GM10266 (cell line): ENCODE measurements at regions not wholly inside any gene's neighbourhood (a gene's known extent, or its start where the extent isn't known, plus 50 kb on each side); places are given as distances from the start of the nearest gene placed in this dataset.

Source experiments
- DNase-seq: peaks from one replicate; pipeline ENCODE4 v3.0.0; 2012; ENCODE audit errors: extremely low spot score
- TF ChIP-seq, protein P1 (sequence below): IDR thresholded peaks from 2 replicates; pipeline ENCODE4 v1.5.1; 2012; ENCODE audit warnings: mild to moderate bottlenecking, low read depth; ENCODE audit not compliant: control insufficient read depth, insufficient read depth; ENCODE audit errors: missing control alignments

DNA sequence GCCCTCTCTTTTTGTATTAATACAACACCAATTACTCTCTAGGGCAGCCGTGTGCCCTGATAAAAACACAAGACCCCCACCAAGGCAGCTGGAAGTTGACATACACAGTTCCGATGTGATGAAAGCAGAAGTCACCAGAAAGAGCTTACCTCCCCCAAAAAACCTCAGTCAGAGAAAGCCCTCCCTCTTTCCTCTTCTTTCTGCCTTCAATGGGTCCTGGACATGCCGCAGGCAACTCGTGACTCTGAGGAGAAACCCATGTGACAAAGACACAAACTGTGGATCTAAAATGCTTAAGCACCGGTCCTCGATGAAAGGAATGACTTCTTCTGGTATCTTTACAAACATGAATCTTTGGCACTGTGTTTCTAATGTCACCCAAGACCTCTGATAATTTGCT, 117.7 kb upstream of the CCDC28A start:
- DNase-seq, result no peak
- TF ChIP-seq, protein P1, sequence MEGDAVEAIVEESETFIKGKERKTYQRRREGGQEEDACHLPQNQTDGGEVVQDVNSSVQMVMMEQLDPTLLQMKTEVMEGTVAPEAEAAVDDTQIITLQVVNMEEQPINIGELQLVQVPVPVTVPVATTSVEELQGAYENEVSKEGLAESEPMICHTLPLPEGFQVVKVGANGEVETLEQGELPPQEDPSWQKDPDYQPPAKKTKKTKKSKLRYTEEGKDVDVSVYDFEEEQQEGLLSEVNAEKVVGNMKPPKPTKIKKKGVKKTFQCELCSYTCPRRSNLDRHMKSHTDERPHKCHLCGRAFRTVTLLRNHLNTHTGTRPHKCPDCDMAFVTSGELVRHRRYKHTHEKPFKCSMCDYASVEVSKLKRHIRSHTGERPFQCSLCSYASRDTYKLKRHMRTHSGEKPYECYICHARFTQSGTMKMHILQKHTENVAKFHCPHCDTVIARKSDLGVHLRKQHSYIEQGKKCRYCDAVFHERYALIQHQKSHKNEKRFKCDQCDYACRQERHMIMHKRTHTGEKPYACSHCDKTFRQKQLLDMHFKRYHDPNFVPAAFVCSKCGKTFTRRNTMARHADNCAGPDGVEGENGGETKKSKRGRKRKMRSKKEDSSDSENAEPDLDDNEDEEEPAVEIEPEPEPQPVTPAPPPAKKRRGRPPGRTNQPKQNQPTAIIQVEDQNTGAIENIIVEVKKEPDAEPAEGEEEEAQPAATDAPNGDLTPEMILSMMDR, result no peak

DNA sequence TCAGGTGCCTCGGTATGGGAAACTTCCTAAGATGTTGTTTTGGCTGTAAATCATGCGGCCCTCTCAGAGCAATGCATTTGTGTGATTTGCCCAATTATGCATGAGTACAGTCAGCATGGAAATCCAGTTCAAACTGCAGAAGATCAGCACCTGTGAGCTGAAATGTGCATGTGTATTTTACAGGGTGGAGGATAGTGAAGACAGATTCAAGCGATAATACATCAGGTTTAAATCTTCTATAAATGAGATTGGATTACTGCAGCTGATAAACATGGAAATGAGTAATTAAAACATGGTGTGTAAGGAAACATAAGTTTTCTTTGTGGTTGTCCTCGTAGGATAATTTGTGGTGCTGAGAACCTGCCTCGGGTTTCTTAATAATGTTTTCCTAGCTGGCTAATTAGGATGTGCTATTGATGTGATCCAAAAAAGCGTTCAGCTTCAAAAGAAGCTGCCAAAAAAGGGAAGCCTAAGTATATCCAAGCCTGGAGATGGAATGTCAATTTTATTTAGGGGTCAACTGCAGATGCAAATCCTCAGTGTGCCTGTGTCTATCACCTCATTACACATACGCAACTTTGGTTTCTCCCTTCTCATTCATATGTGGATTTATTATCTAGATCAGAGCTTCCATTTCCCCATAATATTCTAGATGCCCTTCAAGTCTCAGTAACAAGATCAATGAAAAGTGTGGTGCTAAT, 117.1 kb upstream of the CCDC28A start:
- TF ChIP-seq, protein P1, result no peak
- DNase-seq, result no peak

DNA sequence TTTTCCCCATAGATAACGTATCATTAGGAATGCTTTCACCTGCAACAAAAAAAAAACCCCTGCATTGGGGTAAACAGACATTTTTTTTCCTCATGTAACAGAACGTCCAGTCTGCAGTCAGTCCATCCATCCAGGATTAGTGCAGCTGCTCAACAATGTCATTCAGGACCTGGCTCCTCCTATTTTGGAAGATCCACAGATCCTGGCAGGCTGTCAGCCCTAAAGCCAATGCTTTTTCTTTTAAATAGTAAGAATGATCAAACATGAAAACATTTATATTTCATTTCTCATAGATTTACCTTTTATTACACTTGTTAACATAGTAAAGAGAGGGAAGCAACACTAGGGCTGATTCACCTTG, 116.5 kb upstream of the CCDC28A start:
- TF ChIP-seq, protein P1, result no peak
- no peak for DNase-seq

DNA sequence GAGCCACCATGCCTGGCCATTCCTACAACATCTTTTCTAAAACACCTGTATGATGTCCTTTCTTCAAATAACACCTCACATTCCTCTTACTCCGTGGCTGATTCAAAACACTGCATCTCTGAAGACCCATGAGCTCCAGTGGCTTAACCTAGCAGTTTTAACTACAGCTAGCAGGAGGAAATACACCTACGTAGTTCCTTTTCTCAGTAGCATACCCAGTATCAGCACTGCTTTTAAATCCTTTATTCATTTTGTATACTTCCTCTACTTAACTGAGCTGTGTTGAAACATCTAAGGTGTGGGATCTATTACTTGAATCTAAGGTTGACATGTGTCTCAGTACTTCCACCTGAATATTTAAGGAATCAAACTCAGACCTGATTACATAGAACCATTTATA, 113.6 kb upstream of the CCDC28A start:
- TF ChIP-seq, protein P1, result no peak
- no peak for DNase-seq

DNA sequence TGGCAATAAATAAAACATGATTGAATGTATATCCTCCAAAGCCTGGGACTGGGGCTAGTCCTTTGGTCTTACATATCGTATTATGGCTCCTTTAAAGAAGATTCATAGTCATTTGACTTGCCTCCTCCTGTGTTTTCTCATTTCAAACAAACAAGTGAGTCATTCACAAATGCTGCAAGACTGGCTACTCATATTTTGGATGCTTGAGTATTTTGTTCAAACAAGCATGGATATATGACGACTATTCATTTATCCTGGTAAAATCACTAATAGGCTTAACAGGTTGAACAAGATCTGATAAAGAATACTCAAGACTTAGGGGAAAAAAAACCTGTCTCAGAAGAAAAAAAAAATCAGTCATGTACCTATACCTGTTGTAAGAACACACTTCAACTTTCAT, 111.1 kb upstream of the CCDC28A start:
- no peak for DNase-seq
- TF ChIP-seq, protein P1, result no peak

DNA sequence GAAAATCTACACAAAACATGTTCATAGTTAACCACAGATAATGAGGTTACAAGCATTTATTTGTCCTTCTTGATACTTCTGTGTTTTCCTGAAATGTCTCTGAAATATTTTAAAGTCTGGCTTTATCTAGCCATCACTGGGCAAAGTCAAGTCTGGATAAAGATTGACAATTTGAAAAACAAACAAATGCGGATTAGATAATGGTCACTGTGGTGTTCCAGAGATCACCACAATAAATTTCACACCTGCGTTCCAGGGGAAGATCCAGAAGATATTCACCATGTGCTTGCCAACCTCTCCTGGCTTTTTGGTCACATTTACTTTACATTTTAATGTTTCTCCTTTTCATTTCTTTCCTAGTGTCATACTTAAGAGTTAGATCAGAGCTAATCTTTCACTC, 109.7 kb upstream of the CCDC28A start:
- no peak for DNase-seq
- TF ChIP-seq, protein P1, result no peak

DNA sequence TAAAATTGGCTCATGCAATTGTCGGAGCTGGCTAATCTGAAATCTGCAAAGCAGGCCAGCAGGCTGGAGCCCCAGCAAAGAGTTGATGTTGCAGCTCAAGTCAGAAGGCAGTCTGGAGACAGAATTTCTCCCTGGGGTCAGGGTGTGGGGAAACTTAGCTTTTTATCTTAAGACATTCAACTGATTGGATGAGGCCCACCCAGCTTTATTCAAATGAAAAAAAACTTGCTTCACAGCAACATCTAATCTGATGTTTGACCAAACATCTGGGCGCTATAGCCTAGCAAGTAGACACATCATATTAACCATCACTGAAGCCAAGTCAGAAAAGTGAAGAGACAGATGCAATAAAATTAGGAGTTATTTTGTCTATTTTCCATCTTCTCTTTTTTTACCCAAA, 108.8 kb upstream of the CCDC28A start:
- TF ChIP-seq, protein P1, result no peak
- no peak for DNase-seq
